CD4-positive, CD25-positive, alpha-beta regulatory T cell (primary cell): ENCODE measurements at regions not wholly inside any gene's neighbourhood (a gene's known extent, or its start where the extent isn't known, plus 50 kb on each side); places are given as distances from the start of the nearest gene placed in this dataset.

Experiments used
- ATAC-seq, 2 donors: fragments of 150-1000 bp; cut with Tn5 transposase; one replicate each; pipeline ENCODE4 v1.10.0; 2021; ENCODE audit warnings: low read depth in 2 of 2, moderate number of reproducible peaks in 2 of 2, moderate library complexity in 1 of 2
- DNase-seq, 3 donors: peaks; one replicate each; pipeline versions ENCODE4 v3.0.0 to v3.0.0-alpha.2; 2012 to 2022; ENCODE audit warnings: mixed read lengths in 1 of 3
- H3K27ac ChIP-seq: one replicate; pipeline ENCODE4 v1.7.0; 2013; ENCODE audit warnings: mild to moderate bottlenecking, low read length; ENCODE audit not compliant: insufficient read depth, poor library complexity, severe bottlenecking
- H3K27me3 ChIP-seq: one replicate; pipeline ENCODE4 v1.7.0; 2013; ENCODE audit warnings: low read length; ENCODE audit not compliant: control insufficient read depth, insufficient read depth
- H3K36me3 ChIP-seq: one replicate; pipeline ENCODE4 v1.7.0; 2013; ENCODE audit warnings: mild to moderate bottlenecking, low read length, moderate library complexity; ENCODE audit not compliant: control insufficient read depth, insufficient read depth
- H3K4me1 ChIP-seq: 2 replicates; pipeline ENCODE4 v1.7.0; 2013; ENCODE audit warnings: mild to moderate bottlenecking, low read length; ENCODE audit not compliant: insufficient read depth, control insufficient read depth, poor library complexity, severe bottlenecking
- H3K4me3 ChIP-seq: one replicate; pipeline ENCODE4 v1.7.0; 2013; ENCODE audit warnings: low read depth, mild to moderate bottlenecking, low read length, moderate library complexity
- H3K9me3 ChIP-seq, 2 experiments: 1 replicate in 1 of 2; 2 replicates in 1 of 2; pipeline ENCODE4 v1.7.0; 2013; ENCODE audit warnings: low read length in 2 of 2, mild to moderate bottlenecking in 1 of 2, moderate library complexity in 1 of 2; ENCODE audit not compliant: control insufficient read depth in 2 of 2
- H3K27ac Mint-ChIP-seq, 3 donors: one replicate each; pipeline ENCODE4 v1.8.0; 2020 to 2022; ENCODE audit warnings: mild to moderate bottlenecking in 3 of 3, mixed read lengths in 3 of 3, moderate library complexity in 2 of 3
- H3K27me3 Mint-ChIP-seq: one replicate; pipeline ENCODE4 v1.8.0; 2022; ENCODE audit warnings: mild to moderate bottlenecking, mixed read lengths
- H3K36me3 Mint-ChIP-seq: one replicate; pipeline ENCODE4 v1.8.0; 2020; ENCODE audit warnings: mixed read lengths
- H3K4me1 Mint-ChIP-seq, 4 donors: one replicate each; pipeline ENCODE4 v1.8.0; 2020 to 2022; ENCODE audit warnings: mixed read lengths in 4 of 4, mild to moderate bottlenecking in 1 of 4
- H3K4me3 Mint-ChIP-seq, 4 donors: one replicate each; pipeline ENCODE4 v1.8.0; 2020 to 2022; ENCODE audit warnings: mild to moderate bottlenecking in 4 of 4, mixed read lengths in 4 of 4, moderate library complexity in 3 of 4
- H3K9me3 Mint-ChIP-seq, 7 donors: one replicate each; pipeline ENCODE4 v1.8.0; 2020 to 2022; ENCODE audit warnings: mixed read lengths in 7 of 7, mild to moderate bottlenecking in 3 of 7, moderate library complexity in 2 of 7

- H3K9me3 Mint-ChIP-seq = peaks cover 0 to 4% (median 0%) of the 10 kb centered on the region in 7 donors
- H3K4me3 Mint-ChIP-seq = peak overlapping the region; percentile 57 to 85 (median 79)
- Histone ChIP-seq H3K27ac (peak overlapping the region; percentile 81), H3K36me3 (no peaks in the 10 kb centered on the region), H3K4me1 (peaks cover 56% of the 10 kb centered on the region), H3K9me3 (no peaks in the 10 kb centered on the region), H3K4me3 (peak overlapping the region; percentile 68), H3K27me3 (no peaks in the 10 kb centered on the region)
- H3K4me1 Mint-ChIP-seq = peaks cover 52 to 73% (median 56%) of the 10 kb centered on the region in 4 donors
- H3K36me3 Mint-ChIP-seq = no peaks in the 10 kb centered on the region
- ATAC-seq (no peak), DNase-seq (peak in 1 of 3 donors; percentile 26)
- H3K27me3 Mint-ChIP-seq = no peaks in the 10 kb centered on the region
- H3K27ac Mint-ChIP-seq = peak overlapping the region; percentile 87 to 100 (median 89)
Measured at GRCh38 chr13:42393573-42394360, 121.8 kb downstream of the AKAP11 start.

DNA sequence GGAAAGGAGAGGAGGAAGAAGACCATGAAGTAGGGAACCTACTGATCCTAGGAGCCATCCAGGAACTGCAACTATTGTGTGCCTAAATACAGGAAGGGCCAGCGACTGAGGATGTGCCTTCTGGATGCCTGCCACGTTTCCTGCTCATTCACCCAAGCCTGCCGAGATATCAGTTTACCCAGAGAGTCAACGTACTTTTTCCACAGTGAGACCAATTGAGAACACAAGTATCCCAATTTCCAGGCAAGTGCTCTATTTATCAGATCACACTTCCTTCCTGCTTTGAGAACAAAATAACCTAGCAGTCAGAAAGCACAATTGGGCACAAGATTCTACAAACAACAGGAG, 122.4 kb downstream of the AKAP11 start:
- Mint-ChIP-seq H3K9me3 (peaks cover 0 to 4% (median 0%) of the 10 kb centered on the region in 7 donors), H3K36me3 (no peaks in the 10 kb centered on the region), H3K4me1 (peaks cover 52 to 71% (median 56%) of the 10 kb centered on the region in 4 donors), H3K27me3 (no peaks in the 10 kb centered on the region), H3K27ac (peak overlapping the region; percentile 87 to 100 (median 89)), H3K4me3 (peak overlapping the region; percentile 57 to 85 (median 79))
- DNase-seq (no peak), ATAC-seq (no peak)
- peak overlapping the region; percentile 81 for H3K27ac ChIP-seq
- no peaks in the 10 kb centered on the region for H3K27me3 ChIP-seq
- no peaks in the 10 kb centered on the region for H3K9me3 ChIP-seq
- H3K36me3 ChIP-seq = no peaks in the 10 kb centered on the region
- peaks cover 54% of the 10 kb centered on the region for H3K4me1 ChIP-seq
- H3K4me3 ChIP-seq = peak overlapping the region; percentile 65

GRCh38 chr13:42394711-42395085, 122.7 kb downstream of the AKAP11 start:
- H3K4me1 Mint-ChIP-seq = peaks cover 52 to 72% (median 59%) of the 10 kb centered on the region in 4 donors
- peak overlapping the region; percentile 81 for H3K27ac ChIP-seq
- no peaks in the 10 kb centered on the region for H3K36me3 ChIP-seq
- peaks cover 54% of the 10 kb centered on the region for H3K4me1 ChIP-seq
- H3K9me3 Mint-ChIP-seq = peaks cover 0 to 4% (median 0%) of the 10 kb centered on the region in 7 donors
- H3K9me3 ChIP-seq = no peaks in the 10 kb centered on the region
- H3K27ac Mint-ChIP-seq = peak overlapping the region; percentile 87 to 100 (median 89)
- H3K4me3 Mint-ChIP-seq = peak overlapping the region; percentile 57 to 85 (median 79)
- H3K27me3 ChIP-seq = no peaks in the 10 kb centered on the region
- DNase-seq (peak in 2 of 3 donors; percentile 13 to 66), ATAC-seq (peak in 1 of 2 donors; percentile 17)
- H3K36me3 Mint-ChIP-seq = no peaks in the 10 kb centered on the region
- no peaks in the 10 kb centered on the region for H3K27me3 Mint-ChIP-seq
- peak overlapping the region; percentile 65 for H3K4me3 ChIP-seq

GRCh38 chr13:42395086-42395821, 123.3 kb downstream of the AKAP11 start:
- Mint-ChIP-seq H3K4me3 (peak overlapping the region; percentile 24 to 85 (median 68)), H3K36me3 (no peaks in the 10 kb centered on the region), H3K27me3 (no peaks in the 10 kb centered on the region), H3K9me3 (peaks cover 0 to 4% (median 0%) of the 10 kb centered on the region in 7 donors), H3K4me1 (peaks cover 52 to 77% (median 63%) of the 10 kb centered on the region in 4 donors), H3K27ac (peak overlapping the region; percentile 87 to 100 (median 89))
- H3K27ac ChIP-seq = peak overlapping the region; percentile 81
- H3K4me3 ChIP-seq = peak overlapping the region; percentile 65
- no peaks in the 10 kb centered on the region for H3K27me3 ChIP-seq
- H3K36me3 ChIP-seq = no peaks in the 10 kb centered on the region
- H3K9me3 ChIP-seq = no peaks in the 10 kb centered on the region
- DNase-seq (peak in 2 of 3 donors; percentile 14 to 46), ATAC-seq (peak in 1 of 2 donors; percentile 5)
- peaks cover 57% of the 10 kb centered on the region for H3K4me1 ChIP-seq

- peak overlapping the region; percentile 81 for H3K27ac ChIP-seq
- H3K27me3 ChIP-seq = no peaks in the 10 kb centered on the region
- peak overlapping the region; percentile 65 for H3K4me3 ChIP-seq
- DNase-seq (peak in 2 of 3 donors; percentile 39 to 90), ATAC-seq (peak; percentile 36 to 49)
- Mint-ChIP-seq H3K27ac (peak overlapping the region; percentile 85 to 90 (median 88)), H3K36me3 (no peaks in the 10 kb centered on the region), H3K27me3 (no peaks in the 10 kb centered on the region), H3K4me1 (peaks cover 54 to 84% (median 65%) of the 10 kb centered on the region in 4 donors), H3K9me3 (peaks cover 0 to 3% (median 0%) of the 10 kb centered on the region in 7 donors), H3K4me3 (peak overlapping the region; percentile 1 to 77 (median 67))
- peaks cover 64% of the 10 kb centered on the region for H3K4me1 ChIP-seq
- H3K9me3 ChIP-seq = no peaks in the 10 kb centered on the region
- no peaks in the 10 kb centered on the region for H3K36me3 ChIP-seq
Measured at GRCh38 chr13:42396501-42396900, 124.5 kb downstream of the AKAP11 start.

DNA sequence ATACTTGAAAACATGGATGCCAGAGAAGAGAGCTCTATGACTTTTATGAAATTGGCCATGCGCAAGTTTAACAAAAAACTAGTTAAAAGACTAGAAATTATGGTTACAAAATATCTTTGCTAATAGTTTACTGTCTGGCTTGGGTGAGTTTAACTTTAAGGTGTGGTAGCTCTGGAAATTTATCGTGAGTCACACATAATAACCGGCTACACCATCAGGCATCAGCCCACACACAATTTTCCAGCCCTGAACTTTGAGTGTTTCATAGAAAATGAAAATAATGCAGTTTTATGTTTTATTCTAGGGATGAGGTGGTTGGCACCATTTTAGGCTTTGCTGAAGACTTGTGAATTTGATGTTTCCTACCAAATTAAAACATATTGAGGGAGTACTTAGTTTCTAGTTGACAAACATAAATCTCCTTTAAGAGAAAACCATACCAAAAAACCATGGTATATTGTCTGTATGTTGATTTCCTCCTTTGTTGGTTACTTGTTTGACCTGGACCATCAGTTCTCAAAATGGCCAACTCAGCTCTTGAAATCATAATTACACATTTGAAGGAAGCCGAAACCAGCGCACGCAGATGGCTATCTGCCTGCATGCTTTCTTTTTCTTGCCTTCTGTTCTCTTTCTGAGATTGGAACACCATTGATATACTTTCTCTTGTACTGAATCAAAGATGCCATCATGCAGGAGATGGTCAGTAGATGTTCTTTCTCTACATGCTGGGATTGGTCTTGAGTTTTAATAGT, 125.1 kb downstream of the AKAP11 start:
- no peaks in the 10 kb centered on the region for H3K36me3 Mint-ChIP-seq
- H3K4me1 ChIP-seq = peaks cover 62% of the 10 kb centered on the region
- peaks cover 0 to 3% (median 0%) of the 10 kb centered on the region in 7 donors for H3K9me3 Mint-ChIP-seq
- H3K27me3 Mint-ChIP-seq = no peaks in the 10 kb centered on the region
- DNase-seq = no peak
- peak overlapping the region; percentile 65 for H3K4me3 ChIP-seq
- H3K27me3 ChIP-seq = no peaks in the 10 kb centered on the region
- peak overlapping the region in 2 of 4 donors; percentile 64 to 77 for H3K4me3 Mint-ChIP-seq
- peak overlapping the region; percentile 85 to 90 (median 88) for H3K27ac Mint-ChIP-seq
- ATAC-seq = no peak
- H3K27ac ChIP-seq = no peak overlapping the region
- peaks cover 48 to 81% (median 61%) of the 10 kb centered on the region in 4 donors for H3K4me1 Mint-ChIP-seq
- H3K36me3 ChIP-seq = no peaks in the 10 kb centered on the region
- no peaks in the 10 kb centered on the region for H3K9me3 ChIP-seq

GRCh38 chr13:42398533-42398932, 126.6 kb downstream of the AKAP11 start:
- no peak overlapping the region for H3K27ac Mint-ChIP-seq
- H3K27me3 ChIP-seq = no peaks in the 10 kb centered on the region
- H3K27ac ChIP-seq = no peak overlapping the region
- no peaks in the 10 kb centered on the region for H3K9me3 Mint-ChIP-seq
- DNase-seq (no peak), ATAC-seq (no peak)
- no peaks in the 10 kb centered on the region for H3K36me3 ChIP-seq
- H3K27me3 Mint-ChIP-seq = no peaks in the 10 kb centered on the region
- peaks cover 34 to 66% (median 47%) of the 10 kb centered on the region in 4 donors for H3K4me1 Mint-ChIP-seq
- no peaks in the 10 kb centered on the region for H3K36me3 Mint-ChIP-seq
- H3K4me3 Mint-ChIP-seq = no peak overlapping the region
- H3K4me3 ChIP-seq = no peak overlapping the region
- H3K9me3 ChIP-seq = no peaks in the 10 kb centered on the region
- peaks cover 47% of the 10 kb centered on the region for H3K4me1 ChIP-seq
